ENCODE measurements at regions not wholly inside any gene's neighbourhood (a gene's known extent, or its start where the extent isn't known, plus 50 kb on each side); places are given as distances from the start of the nearest gene placed in this dataset.
"Not testable (repeated sequence)": the region's sequence is repeated elsewhere in the genome, so short reads cannot be mapped to it uniquely, and the experiment has no call there.

DNA sequence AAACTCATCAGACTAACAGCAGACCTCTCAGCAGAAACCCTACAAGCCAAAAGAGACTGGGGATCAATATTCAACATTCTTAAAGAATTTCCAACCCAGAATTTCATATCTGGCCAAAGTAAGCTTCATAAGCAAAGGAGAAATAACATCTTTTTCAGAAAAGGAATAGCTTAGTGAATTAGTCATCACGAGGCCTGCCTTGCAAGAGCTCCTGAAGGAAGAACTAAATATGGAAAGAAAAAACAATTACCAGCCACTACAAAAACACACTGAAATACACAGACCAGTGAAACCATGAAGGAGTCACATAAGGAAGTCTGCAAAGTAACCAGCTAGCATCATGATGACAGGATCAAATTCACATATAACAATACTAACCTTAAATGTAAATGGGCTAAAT lies 328.0 kb downstream of the XPNPEP1 start:
- H3K4me3 ChIP-seq; H3K27ac ChIP-seq; H3K27me3 ChIP-seq (replicated peaks); DNase-seq (ENCODE audit: low read depth in 1 of 2, low spot score in 2 of 2); H3K36me3 ChIP-seq; H3K9me3 ChIP-seq (replicated peaks); H3K4me1 ChIP-seq (replicated peaks): not testable (repeated sequence)

DNA sequence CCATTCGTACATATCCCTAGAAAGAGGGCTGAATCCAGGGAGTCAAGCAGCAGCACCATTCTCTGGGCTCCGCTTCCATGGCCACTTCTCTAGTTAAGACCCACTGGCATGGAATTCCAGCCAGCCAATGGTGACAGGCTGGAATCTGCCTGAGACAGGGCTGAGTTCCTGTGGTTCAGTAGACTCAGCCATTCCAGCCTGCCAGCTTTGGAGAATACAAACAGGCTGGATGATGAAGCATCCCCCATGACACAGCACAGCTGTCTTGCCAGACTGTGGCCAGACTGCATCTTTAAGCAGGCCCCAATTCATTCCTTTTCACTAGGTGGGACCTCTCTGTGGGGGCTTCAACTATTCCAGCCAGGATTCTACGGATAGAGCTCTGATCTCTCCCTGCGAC lies 329.6 kb downstream of the XPNPEP1 start:
- Histone ChIP-seq H3K27me3 (replicated peaks) (no peaks in the 10 kb centered on the region), H3K4me3 (no peak overlapping the region), H3K36me3 (no peaks in the 10 kb centered on the region), H3K9me3 (replicated peaks) (no peaks in the 10 kb centered on the region; the same call in 1 of the 2 replicates), H3K4me1 (replicated peaks) (no peaks in the 10 kb centered on the region), H3K27ac (no peak overlapping the region)
- no peak for DNase-seq (ENCODE audit: low read depth in 1 of 2, low spot score in 2 of 2)

DNA sequence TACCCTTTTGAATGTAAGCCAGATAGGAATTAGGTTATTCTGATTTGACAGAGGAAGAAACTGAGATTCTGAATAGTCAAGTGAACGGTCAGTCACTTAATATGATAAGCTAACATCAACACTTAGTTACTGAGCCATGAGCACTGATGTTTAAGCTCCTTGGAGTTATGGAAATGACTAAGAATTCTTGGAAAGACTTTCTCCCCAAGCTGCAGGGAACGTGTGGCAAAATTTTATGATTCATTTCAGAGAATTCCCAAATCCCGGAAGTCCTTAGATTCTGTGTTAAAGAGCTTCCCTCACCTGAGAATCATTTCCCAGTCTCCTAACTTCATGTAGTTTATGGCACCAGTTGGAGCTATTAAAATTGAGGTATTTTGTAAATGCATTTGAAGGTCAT lies 330.9 kb downstream of the XPNPEP1 start:
- DNase-seq (ENCODE audit: low read depth in 1 of 2, low spot score in 2 of 2), result no peak
- Histone ChIP-seq H3K27me3 (replicated peaks) (no peaks in the 10 kb centered on the region), H3K9me3 (replicated peaks) (no peaks in the 10 kb centered on the region; the same call in 1 of the 2 replicates), H3K4me3 (no peak overlapping the region), H3K4me1 (replicated peaks) (no peaks in the 10 kb centered on the region), H3K36me3 (no peaks in the 10 kb centered on the region), H3K27ac (no peak overlapping the region)

DNA sequence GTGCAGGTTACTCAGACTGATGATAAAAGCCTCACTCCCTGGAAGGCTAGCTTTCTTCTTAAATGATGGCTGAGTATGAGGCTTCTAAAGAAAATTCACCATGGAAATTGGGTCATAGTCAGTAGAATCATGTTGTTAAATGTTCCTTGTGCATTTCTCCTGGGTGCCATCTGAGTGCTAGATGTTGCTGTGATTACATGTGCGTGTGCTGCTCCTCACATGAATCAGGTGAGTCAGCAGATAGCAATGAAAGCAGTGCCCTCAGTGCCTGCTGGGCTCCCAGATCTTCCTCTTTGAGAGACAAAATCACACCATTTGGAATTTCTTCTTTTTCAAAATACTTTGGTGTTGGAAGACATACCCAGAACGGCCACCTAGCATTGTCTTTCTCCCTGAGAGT lies 331.7 kb downstream of the XPNPEP1 start:
- Histone ChIP-seq H3K4me1 (replicated peaks) (no peaks in the 10 kb centered on the region), H3K27ac (no peak overlapping the region), H3K27me3 (replicated peaks) (no peaks in the 10 kb centered on the region), H3K36me3 (no peaks in the 10 kb centered on the region), H3K4me3 (no peak overlapping the region), H3K9me3 (replicated peaks) (no peaks in the 10 kb centered on the region; the same call in 1 of the 2 replicates)
- no peak for DNase-seq (ENCODE audit: low read depth in 1 of 2, low spot score in 2 of 2)

DNA sequence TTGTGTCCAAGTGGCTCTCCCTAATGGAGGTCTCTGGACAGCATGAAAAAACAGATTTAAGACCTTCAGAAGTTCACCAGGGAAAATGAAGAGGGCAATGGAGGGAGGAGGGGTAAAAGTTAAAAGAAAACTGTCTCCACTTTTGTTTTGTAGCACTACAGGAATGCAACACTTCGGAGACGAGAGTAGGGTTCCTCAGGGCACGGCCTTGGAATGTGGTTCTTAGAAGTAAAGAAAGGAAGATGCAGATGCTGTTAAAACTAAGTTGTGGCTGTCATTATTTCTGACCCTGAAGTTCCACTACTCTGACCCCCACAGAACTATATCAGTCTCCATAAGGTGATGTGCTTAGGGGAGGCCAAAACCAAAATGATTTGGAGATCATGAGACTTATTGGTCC lies 335.1 kb downstream of the XPNPEP1 start:
- Histone ChIP-seq H3K27me3 (replicated peaks) (no peaks in the 10 kb centered on the region), H3K27ac (no peak overlapping the region), H3K4me3 (no peak overlapping the region), H3K4me1 (replicated peaks) (no peaks in the 10 kb centered on the region), H3K36me3 (no peaks in the 10 kb centered on the region), H3K9me3 (replicated peaks) (no peaks in the 10 kb centered on the region)
- no peak for DNase-seq (ENCODE audit: low read depth in 1 of 2, low spot score in 2 of 2)

DNA sequence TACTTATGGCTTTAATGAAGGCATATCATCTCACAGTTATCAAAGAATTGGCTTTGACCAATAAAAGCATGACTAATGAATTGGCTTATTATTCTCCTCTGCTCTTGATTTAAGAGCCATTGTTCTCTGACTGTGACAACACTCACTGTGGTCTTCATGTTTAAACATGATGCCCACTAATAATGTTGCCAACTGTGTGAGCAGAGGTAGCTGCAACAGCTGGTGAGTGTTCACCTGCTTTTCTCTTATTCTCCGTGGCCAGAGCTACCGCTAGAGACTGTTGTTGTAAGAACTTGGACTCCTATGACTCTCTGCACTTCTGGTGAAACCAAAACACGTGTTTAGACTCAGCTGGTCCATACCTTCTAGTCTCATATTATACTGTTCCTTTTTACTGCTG lies 335.9 kb downstream of the XPNPEP1 start:
- no peaks in the 10 kb centered on the region for H3K36me3 ChIP-seq
- no peak overlapping the region for H3K4me3 ChIP-seq
- no peaks in the 10 kb centered on the region for H3K27me3 ChIP-seq (replicated peaks)
- H3K4me1 ChIP-seq (replicated peaks), result no peaks in the 10 kb centered on the region
- no peak for DNase-seq (ENCODE audit: low read depth in 1 of 2, low spot score in 2 of 2)
- H3K9me3 ChIP-seq (replicated peaks), result no peaks in the 10 kb centered on the region
- H3K27ac ChIP-seq, result no peak overlapping the region

DNA sequence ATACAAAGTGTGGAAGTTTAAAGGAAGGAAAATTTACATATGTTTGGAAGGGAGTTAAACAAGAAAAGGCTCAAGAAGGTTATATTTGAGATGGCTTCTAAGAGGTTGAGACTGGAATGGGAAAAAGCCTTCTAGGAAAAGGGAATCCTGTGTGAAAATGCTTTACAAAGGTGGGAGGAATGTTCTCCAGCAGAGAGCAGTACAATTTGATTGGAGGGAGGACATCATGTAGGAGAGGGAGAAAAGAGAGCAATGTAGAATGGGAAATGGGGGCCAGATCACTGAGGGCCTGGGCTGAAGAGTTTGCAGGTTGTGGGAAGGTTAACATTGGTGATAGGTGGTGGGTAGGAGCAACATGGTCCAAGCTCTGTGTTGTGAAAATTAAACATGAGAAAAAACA lies 366.9 kb downstream of the XPNPEP1 start:
- H3K9me3 ChIP-seq (replicated peaks), result no peaks in the 10 kb centered on the region

DNA sequence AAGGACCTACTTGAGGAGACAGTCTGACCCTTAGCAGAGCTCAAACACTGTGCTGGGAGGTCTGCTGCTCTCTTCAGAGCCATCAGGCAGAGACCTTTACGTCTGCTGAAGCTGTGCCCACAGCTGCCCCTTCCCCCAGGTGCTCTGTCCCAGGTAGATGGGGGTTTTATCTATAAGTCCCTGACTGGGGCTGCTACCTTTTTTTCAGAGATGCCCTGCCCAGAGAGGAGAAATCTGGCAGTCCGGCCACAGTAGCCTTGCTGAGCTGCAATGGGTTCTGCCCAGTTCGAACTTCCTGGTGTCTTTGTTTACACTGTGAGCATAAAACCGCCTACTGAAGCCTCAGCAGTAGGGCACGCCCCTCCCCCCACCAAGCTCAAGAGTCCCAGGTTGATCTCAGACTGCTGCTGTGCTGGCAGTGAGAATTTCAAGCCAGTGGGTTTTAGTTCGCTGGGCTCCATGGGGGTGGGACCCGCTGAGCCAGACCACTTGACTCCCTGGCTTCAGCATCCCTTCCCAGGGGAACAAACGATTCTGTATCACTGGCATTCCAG lies 381.2 kb downstream of the XPNPEP1 start:
- not testable (repeated sequence) for H3K4me1 ChIP-seq (replicated peaks); H3K36me3 ChIP-seq; H3K4me3 ChIP-seq; H3K9me3 ChIP-seq (replicated peaks); DNase-seq (ENCODE audit: low read depth in 1 of 2, low spot score in 2 of 2); H3K27ac ChIP-seq; H3K27me3 ChIP-seq (replicated peaks)

More for the DNA sequence above, 366.9 kb downstream of the XPNPEP1 start:
- no peaks in the 10 kb centered on the region for H3K4me1 ChIP-seq (replicated peaks)
- H3K36me3 ChIP-seq, result no peaks in the 10 kb centered on the region
- H3K27me3 ChIP-seq (replicated peaks), result no peaks in the 10 kb centered on the region
- H3K27ac ChIP-seq, result no peak overlapping the region
- DNase-seq (ENCODE audit: low read depth in 1 of 2, low spot score in 2 of 2), result no peak
- no peak overlapping the region for H3K4me3 ChIP-seq

DNA sequence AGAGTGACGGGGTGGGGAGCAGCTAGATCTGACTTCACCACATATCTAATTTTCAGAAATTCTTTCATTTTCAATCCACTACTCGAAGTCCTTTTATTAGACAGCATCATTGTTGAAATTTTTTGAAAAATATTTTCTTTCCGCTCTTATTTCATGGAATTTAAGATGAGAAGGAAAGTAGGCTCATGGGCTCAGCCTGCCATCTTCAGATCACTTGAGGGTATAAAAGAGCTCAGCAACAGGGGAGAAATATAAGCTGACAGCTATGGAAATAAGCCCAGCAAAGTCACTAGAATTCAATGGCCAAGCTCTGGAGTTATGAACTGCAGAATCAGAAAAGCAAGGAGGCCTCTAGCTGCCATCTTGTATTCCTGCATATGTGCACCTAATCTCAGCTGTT lies 389.1 kb downstream of the XPNPEP1 start:
- Histone ChIP-seq H3K4me3 (no peak overlapping the region), H3K9me3 (replicated peaks) (no peaks in the 10 kb centered on the region; the same call in 1 of the 2 replicates), H3K4me1 (replicated peaks) (no peaks in the 10 kb centered on the region), H3K27me3 (replicated peaks) (no peaks in the 10 kb centered on the region), H3K27ac (no peak overlapping the region), H3K36me3 (no peaks in the 10 kb centered on the region)
- no peak for DNase-seq (ENCODE audit: low read depth in 1 of 2, low spot score in 2 of 2)

DNA sequence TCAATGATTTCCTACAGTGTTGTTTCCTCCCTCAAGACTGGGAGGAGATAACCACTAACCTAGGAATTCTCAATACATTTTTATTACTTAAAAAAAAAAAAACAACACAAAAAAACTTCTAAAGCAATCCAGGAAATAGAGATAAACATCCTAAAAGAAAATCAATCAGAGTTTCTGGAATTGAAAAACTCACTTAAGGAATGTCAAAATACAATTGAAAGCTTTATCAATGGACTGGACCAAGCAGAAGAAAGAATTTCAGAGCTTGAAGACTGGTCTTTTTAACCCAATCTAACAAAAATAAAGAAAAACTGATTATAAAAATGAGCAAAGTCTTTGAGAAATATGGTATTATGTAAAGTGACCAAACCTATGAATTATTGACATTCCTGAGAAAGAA lies 394.1 kb downstream of the XPNPEP1 start:
- no peaks in the 10 kb centered on the region; the same call in 1 of the 2 replicates for H3K27me3 ChIP-seq (replicated peaks)
- no peaks in the 10 kb centered on the region for H3K36me3 ChIP-seq
- DNase-seq (ENCODE audit: low read depth in 1 of 2, low spot score in 2 of 2), result no peak
- no peak overlapping the region for H3K4me3 ChIP-seq
- no peaks in the 10 kb centered on the region for H3K4me1 ChIP-seq (replicated peaks)
- no peaks in the 10 kb centered on the region; the same call in 1 of the 2 replicates for H3K9me3 ChIP-seq (replicated peaks)
- no peak overlapping the region for H3K27ac ChIP-seq

DNA sequence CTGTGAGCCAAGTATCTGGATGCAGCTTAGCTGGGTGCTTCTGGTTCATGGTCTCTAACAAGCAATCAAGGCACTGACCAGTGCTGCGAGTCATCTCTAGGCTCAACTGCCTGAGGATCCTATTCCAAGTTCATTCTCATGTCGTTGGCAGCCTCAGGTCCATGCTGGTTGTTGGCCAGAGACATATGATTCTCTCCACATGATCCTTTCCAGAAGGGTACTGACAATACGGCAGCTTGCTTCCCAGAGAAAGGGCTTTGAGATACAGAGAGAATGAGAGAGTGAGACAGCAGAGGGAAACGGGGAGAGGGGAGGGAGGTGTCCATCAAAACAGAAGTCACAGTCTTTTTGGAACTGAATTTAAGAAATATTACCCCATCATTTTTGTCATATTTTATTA lies 405.6 kb downstream of the XPNPEP1 start:
- Histone ChIP-seq H3K36me3 (no peaks in the 10 kb centered on the region), H3K27me3 (replicated peaks) (no peaks in the 10 kb centered on the region), H3K27ac (no peak overlapping the region), H3K9me3 (replicated peaks) (no peaks in the 10 kb centered on the region), H3K4me3 (no peak overlapping the region), H3K4me1 (replicated peaks) (no peaks in the 10 kb centered on the region)
- no peak for DNase-seq (ENCODE audit: low read depth in 1 of 2, low spot score in 2 of 2)

DNA sequence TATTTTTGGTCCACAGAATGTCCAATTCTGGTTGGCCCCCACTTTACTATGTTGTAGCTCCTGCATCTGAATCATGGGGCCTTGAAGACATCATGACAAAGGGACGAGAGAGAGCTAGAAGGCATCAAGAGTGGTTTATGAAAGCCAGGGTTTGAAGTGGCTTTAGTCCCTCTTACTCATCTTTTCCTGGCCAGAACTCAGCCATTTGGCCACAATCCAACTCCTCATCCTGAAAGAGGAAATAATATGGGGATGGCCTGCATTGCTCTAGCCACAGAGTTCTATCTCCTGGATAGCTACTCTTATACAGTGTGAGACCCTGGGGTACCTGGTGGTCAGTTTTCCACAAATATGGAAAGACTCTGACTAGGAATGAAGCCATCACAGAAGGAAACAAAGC lies 418.9 kb downstream of the XPNPEP1 start:
- Histone ChIP-seq H3K27me3 (replicated peaks) (no peaks in the 10 kb centered on the region), H3K36me3 (no peaks in the 10 kb centered on the region), H3K27ac (no peak overlapping the region), H3K4me3 (no peak overlapping the region), H3K9me3 (replicated peaks) (no peaks in the 10 kb centered on the region), H3K4me1 (replicated peaks) (no peaks in the 10 kb centered on the region)
- DNase-seq (ENCODE audit: low read depth in 1 of 2, low spot score in 2 of 2), result no peak

DNA sequence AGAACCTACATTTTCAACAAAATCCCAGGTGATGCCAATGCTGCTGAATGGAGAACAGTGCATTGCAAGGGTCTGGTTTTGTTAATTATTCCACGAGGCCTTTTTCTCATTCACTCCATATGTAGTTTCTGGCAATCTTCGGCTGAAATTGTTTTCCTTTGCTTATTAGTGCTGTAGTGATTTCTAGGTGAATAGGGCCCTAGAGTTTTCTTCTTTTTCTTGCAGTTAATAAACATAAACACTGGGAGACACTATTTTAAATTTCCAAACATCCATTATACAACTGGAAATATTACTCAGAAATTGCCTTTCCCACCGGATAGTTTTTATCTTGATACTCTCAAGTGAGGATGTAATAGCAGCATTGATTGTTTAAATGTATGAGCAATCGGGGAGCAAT lies 435.6 kb downstream of the XPNPEP1 start:
- Histone ChIP-seq H3K27me3 (replicated peaks) (no peaks in the 10 kb centered on the region), H3K36me3 (no peaks in the 10 kb centered on the region), H3K9me3 (replicated peaks) (no peaks in the 10 kb centered on the region), H3K4me1 (replicated peaks) (no peaks in the 10 kb centered on the region), H3K27ac (no peak overlapping the region), H3K4me3 (no peak overlapping the region)
- DNase-seq (ENCODE audit: low read depth in 1 of 2, low spot score in 2 of 2), result no peak

DNA sequence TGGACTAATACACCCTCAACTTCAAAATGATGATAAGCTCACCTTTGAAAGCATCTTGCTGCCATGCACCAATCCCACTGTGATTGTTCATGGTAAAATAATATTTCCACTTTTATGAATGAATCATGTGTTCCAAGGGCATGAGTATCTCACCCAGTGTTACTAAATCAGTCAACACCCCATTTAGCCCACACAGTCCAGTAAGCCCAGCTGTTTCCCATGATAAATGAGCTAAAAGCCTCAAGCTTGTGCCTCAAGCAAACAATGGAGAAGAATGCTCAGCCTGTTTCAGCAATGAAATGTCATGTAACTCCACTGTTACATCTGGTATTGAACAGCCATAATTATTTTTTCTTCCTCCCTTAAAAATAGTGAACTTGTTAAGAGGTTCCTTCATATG lies 442.5 kb downstream of the XPNPEP1 start:
- no peak overlapping the region for H3K27ac ChIP-seq
- H3K9me3 ChIP-seq (replicated peaks), result no peaks in the 10 kb centered on the region
- H3K4me1 ChIP-seq (replicated peaks), result no peaks in the 10 kb centered on the region
- no peak overlapping the region for H3K4me3 ChIP-seq
- no peaks in the 10 kb centered on the region for H3K27me3 ChIP-seq (replicated peaks)
- DNase-seq (ENCODE audit: low read depth in 1 of 2, low spot score in 2 of 2), result no peak
- no peaks in the 10 kb centered on the region for H3K36me3 ChIP-seq

DNA sequence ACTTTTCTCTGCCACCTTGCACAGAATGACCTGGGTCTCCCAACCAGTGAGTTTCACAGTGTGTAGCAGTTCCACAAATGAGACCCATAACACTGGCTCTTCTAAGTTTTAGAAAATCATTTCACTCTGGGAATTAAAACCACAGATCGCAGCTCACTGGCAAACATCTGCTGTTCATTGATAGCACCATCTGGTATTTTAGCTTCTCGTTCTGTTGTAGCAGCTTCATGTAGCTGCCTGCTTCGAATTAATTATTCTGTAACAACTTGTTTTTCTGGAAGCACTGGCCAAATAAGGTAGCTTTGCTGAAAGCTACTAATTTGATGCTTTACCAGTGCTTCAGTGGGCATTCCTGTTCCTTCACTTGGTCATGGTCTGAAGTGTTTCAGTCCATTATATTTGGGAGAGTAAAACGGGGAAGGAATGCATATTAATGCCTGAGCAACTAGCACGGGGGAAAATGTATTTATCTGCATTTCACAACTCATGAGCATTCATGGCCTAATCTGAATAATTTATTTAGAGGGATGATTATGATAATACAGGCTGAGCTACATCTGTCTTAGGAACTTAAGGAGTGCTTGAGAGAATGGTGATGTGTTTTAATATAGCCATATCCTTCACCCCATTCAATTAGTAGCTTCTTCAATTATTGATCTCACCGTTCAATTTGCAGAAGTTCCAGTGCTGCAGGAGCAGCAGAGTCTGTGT lies 447.4 kb downstream of the XPNPEP1 start:
- Histone ChIP-seq H3K36me3 (no peaks in the 10 kb centered on the region), H3K9me3 (replicated peaks) (no peaks in the 10 kb centered on the region), H3K4me3 (no peak overlapping the region), H3K27me3 (replicated peaks) (peaks cover 2% of the 10 kb centered on the region; the same call in 1 of the 2 replicates), H3K4me1 (replicated peaks) (no peaks in the 10 kb centered on the region), H3K27ac (no peak overlapping the region)
- no peak for DNase-seq (ENCODE audit: low read depth in 1 of 2, low spot score in 2 of 2)

Data from SJSA1 (cell line).